ENCODE measurements at regions not wholly inside any gene's neighbourhood (a gene's known extent, or its start where the extent isn't known, plus 50 kb on each side); places are given as distances from the start of the nearest gene placed in this dataset.
"Not testable (repeated sequence)": the region's sequence is repeated elsewhere in the genome, so short reads cannot be mapped to it uniquely, and the experiment has no call there.

DNA sequence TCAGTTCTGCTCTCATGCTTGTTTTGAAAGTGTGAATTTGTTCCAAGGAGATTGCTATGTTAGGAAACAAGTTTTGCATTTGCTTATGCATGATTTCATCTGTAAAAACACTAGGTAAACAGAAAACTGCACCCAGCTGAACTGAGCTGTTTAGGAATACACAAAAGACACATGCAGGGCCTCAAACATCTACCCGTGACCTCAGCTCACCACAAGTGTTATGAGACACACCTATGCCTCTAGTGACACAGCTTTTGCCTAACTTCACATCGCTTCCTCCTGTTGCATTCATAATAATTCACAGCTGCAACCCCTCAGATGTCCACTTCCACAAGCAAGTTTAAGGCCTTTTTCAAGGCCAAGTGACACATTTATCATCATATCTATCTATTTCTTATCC, 98.0 kb upstream of the SLC24A3 start:
- no peak for DNase-seq (ENCODE audit: low read depth)

DNA sequence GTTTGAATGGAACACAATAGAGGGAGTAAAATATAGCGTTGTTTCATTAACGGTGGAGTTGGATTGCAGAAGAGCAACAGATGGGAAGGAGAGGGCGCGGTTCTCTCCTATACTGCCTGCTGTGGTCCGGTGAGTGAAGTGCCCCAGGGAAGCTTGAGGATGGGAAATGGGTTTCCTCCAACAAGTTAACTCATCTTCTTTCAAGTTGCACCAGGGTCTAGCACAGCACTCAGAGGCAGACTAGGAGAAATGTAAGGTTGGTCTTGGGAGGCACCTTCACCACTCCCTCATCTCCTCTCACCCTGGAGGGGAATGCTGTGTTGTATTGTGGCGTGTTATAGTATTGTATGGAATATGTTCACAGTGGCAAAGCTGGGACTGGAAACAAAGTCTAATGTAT, 96.9 kb upstream of the SLC24A3 start:
- no peak for DNase-seq (ENCODE audit: low read depth)

DNA sequence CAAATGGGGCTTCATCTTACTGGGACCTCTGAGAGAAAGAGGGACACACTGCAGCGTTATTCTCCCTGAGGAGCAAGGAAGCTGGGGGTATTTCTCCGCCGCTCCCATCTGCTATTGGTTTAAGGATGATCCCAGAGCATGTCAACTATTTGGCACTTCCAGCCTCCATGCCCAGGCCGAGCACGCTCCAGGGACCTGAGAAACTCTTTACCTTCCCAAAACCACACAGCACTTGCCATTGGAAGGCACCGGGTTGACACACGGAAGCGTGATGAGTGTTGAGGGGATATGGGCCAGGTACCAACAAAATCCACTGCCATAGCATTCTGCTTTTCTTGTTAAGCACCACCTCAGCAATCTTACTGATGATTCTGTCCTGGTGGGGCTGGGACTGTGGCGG, 92.4 kb upstream of the SLC24A3 start:
- DNase-seq (ENCODE audit: low read depth) = no peak

DNA sequence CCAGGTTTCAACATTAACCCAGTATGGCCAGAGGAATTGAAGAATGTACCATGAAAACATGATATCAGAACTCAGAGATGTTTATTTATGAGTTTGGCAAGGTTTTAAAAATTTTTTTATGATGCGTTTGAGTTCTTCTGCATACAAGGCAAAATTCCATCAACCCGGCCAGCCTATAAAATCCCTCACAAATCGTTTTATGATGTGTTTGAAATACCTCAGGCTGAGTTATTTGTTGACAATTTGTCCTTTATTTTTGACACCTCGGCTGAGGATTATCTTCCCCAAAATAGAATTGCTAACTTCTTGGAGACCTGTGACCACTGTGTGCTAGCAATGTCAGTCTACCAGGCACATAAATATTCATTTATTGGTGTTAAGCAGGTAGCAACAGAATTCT, 91.9 kb upstream of the SLC24A3 start:
- DNase-seq (ENCODE audit: low read depth) = no peak

DNA sequence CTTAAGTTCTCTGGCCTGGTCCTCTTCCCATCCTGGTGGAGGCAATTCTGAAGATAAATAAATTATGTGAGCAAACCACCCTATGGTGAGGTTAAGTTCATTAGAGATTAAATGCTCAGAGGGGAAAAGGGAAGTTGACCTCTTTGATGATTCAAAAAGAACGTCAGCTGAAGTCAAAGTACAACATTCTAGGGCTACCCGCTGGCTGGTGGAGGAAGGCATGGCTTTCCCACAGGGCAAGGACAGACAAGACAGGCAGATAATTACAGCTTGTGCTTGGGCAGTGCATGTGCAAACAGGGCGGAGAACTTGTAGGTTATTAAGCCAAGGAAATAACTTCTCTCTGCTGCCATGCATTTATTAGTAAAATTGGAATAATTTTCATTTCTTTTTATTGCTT, 91.0 kb upstream of the SLC24A3 start:
- no peak for DNase-seq (ENCODE audit: low read depth)

DNA sequence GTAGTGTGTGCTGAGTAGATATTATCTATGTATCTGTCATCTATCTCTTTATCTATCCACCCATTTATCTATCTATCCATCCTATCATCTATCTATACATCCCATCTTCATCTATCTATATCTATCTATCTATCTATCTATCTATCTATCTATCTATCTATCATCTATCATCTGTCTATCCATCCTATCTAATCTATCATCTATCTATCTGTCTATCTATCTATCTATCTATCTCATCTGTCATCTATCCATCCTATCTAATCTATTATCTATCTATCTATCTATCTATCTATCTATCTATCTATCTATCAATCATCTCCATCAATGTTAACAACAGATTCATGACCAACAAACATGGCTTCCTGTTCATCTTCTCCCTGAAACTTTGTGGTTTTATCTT, 90.5 kb upstream of the SLC24A3 start:
- DNase-seq (ENCODE audit: low read depth) = no peak

DNA sequence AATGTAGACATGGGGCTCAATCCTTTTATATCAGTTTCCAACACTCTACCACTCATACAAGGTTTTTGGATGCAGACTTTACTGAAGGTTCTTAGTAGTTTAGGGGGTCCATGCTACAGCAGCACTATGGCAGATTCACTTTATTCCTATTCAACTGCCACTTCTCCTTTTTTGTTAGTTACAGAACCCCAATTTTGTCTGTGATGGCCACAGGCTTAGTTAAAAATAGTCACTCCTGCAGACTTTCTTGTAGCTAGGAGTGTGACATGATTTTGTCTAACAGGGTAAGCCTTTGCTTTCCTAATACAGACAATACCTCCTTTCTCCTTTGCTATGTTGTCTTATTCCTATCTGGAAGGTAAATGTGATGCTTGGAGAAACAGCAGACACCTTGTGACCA, 90.0 kb upstream of the SLC24A3 start:
- no peak for DNase-seq (ENCODE audit: low read depth)

DNA sequence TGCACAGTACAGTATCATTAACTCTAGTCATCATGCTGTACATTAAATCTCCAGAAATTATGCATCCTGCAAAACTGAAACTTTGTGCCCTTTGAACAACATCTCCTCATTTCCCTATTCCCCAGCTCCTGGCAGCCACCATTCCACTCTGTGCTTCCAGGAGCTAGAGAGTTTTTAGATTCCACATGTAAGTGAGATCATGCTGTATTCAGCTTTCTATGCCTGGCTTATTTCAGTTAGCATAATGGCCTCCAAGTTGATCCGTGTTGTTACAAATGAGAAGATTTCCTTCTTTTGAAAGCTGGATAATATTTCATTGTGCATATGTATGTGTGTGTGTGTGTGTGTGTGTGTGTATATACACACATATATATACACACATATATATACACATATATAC, 86.9 kb upstream of the SLC24A3 start:
- no peak for DNase-seq (ENCODE audit: low read depth)

DNA sequence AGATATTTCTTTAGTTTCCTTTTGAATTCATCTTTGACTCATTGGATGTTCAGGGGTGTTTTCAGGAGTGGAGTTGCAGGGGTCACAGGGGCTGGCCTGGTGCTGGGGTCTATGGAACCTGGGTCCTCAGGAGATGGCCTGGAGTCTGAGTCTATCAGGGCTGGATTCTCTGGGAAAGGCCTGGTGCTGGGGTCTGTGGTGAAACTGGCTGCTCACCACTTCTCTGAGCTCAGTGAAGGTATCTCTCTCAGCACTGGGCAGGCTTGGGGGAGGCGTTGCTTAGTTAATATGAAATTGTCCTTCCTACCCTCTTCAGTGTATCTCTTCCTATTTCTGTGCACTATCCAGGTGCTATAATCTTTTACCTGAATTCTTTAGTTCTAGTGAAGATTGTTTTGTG, 83.1 kb upstream of the SLC24A3 start:
- no peak for DNase-seq (ENCODE audit: low read depth)

DNA sequence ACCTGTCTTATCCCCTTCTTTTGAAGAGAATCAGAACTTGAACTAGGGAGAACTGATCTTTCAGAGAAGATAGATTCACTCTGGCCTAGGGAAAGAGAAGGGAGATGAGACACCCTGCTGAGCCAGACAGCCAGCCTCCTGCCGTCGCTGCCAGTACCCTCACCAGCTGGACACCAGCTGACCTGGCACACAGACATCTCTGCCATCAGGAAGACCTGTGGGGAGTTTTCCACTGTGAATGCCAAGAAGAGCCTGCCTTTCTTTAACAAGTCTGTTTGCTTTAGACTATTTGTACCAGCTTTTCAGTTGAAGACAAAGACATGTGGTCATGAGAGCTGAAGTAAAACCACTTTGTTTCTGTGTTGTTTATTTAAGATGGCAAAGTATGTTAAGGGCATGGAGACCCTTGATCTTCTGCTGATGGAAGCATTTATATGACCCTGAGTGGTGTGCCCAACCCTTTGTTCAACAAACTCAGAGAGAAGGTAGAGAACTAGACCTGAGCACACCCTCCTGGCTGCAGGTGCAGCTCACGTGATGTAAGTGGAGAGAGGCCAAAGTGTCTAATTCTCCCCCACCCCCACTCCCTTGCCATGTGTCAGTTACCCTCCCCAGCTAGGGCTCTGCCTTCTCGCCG, 82.3 kb upstream of the SLC24A3 start:
- no peak for DNase-seq (ENCODE audit: low read depth)

DNA sequence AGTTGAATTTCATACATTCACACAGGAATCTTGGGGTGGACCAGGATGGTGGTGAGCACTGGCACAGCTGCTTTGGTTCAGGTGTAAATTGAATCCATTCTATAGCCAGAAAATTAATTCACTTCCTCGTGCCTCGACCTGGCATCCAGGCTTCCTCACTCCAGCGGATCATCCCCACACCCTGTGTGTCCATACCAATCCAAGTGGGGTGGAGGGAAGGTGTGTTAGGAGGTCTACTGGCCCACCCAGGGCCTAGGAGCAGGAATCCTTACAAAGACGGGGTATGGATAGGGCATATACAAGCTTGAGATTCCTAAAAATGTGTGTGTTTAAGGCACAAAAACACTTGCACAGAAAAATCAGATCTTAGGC, 81.8 kb upstream of the SLC24A3 start:
- no peak for DNase-seq (ENCODE audit: low read depth)

DNA sequence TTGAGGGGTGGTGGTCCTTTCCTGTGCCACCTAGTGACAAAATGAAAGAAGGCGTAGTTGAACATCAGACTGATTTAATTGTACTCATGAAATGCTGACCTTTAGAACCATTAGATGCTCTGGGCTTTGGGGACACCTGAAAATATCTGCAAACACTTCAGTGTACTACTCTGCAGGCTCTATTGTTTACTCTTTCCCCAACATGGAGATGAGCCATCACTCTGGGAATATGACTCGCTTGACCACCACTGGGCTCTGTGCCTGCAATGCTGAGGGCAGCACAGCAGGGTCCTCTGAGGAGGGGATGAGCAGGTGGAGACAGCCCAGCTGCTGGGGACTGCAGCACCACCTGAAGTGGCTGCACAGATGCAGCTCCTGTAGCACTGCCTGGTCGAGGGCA, 74.8 kb upstream of the SLC24A3 start:
- DNase-seq (ENCODE audit: low read depth) = no peak

DNA sequence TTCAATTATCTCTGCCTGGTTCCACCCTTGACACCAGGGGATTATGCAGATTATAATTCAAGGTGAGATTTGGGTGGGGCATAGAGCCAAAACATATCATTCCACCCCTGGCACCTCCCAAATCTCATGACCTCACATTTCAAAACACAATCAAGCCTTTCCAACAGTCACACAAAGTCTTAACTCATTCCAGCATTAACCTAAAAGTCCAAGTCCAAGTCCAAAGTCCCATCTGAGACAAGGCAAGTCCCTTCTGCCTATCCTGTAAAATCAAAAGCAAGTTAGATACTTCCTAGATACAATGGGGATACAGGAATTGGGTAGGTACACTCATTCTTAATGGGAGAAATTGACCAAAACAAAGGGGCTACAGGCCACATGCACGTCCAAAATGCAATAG, 73.7 kb upstream of the SLC24A3 start:
- no peak for DNase-seq (ENCODE audit: low read depth)

DNA sequence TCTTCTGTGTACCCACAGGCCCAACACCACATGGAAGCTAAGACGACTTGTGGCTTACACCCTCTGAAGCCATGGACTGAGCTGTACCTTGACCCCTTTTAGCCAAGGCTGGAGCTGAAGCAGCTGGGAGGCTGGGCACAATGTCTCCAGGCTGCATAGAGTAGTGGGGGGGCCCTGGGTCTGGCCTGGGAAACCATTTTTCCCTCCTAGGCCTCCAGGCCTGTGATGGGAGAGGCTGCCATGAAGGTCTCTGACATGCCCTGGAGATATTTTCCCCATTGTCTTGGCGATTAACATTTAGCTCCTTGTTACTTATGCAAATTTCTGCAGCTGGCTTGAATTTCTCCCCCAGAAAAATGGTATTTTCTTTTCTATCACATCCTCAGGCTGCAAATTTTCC, 72.9 kb upstream of the SLC24A3 start:
- DNase-seq (ENCODE audit: low read depth) = not testable (repeated sequence)

DNA sequence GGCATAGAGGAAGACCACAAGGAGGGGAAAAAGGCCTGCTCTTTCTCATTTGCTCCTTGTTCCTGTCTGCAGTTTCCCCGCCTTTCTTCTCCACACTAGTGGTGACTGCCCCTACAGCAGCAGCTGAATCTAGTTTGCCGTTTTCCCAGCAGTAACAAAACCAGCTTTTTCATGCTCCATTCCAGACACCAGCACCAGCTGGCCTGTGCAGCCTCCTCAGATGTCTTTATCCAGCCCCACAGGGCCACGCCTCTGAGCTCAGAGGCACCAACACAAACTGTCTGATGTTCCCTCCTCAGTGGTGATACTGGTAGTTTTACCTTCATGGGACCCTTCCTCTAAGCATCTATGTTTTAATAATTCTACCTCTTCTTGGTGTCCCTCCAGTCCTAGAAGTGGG, 70.4 kb upstream of the SLC24A3 start:
- DNase-seq (ENCODE audit: low read depth) = no peak

DNA sequence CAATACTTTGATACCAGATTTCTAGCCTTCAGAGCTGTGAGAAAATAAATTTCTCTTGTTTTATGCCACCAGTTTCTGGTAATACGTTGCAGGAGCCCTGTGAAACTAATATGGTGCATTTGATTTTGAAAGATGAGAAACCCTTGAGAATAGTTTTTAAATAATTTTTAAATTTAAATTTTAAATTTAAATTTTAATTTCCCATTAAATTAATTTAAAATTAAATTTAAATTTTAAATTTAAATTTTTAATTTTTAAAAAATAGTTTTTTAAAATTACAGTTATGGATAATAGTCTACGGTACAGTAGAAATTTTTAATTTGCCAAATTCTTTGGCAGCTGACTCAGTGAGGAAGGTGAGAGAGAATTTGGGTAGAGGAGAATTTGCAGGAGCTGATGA, 68.6 kb upstream of the SLC24A3 start:
- DNase-seq (ENCODE audit: low read depth) = no peak

DNA sequence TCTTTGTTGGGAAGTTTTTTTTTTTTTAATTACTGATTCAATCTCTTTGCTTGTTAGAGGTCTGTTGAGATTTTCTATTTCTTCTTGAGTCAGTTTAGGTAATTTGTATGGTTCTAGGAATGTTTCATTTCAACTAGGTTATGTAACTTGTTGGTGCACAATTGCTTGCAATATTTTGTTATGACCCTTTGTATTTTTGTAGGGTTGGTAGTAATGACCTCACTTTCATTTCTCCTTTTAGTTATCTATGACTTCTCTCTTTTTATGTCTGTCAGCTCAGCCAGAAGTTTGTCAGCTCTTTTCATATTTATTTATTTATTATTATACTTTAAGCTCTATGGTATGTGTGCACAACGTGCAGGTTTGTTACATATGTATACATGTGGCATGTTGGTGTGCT, 51.1 kb upstream of the SLC24A3 start:
- no peak for DNase-seq (ENCODE audit: low read depth)
